GM21360 (cell line): ENCODE measurements at regions not wholly inside any gene's neighbourhood (a gene's known extent, or its start where the extent isn't known, plus 50 kb on each side); places are given as distances from the start of the nearest gene placed in this dataset.

Source experiments
- ATAC-seq: cut with Tn5 transposase; IDR thresholded peaks from one replicate; pipeline ENCODE4 v1.9.1; 2021; ENCODE audit warnings: mild to moderate bottlenecking, moderate library complexity; ENCODE audit not compliant: unreplicated experiment

DNA sequence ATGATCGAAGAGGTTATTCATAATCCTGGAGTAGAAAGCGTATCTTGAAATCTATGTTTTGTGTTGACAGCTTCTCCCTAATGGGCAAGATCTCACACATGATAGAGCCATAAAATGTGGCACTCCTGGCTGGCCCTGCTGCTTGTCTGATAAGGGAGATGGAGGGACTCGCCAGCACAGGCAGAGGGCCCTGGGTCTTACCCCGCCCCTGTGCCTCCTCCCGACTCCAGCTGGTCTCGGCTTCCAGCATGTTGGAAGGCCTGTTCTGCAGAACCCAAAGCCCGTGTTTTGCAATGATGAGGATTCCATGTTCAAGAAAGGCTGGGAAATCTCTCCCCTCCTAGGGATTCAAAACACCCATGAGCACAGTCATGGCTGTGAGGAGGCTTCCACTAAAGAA is 106.7 kb upstream of the SDK2 start:
- no peak for ATAC-seq

DNA sequence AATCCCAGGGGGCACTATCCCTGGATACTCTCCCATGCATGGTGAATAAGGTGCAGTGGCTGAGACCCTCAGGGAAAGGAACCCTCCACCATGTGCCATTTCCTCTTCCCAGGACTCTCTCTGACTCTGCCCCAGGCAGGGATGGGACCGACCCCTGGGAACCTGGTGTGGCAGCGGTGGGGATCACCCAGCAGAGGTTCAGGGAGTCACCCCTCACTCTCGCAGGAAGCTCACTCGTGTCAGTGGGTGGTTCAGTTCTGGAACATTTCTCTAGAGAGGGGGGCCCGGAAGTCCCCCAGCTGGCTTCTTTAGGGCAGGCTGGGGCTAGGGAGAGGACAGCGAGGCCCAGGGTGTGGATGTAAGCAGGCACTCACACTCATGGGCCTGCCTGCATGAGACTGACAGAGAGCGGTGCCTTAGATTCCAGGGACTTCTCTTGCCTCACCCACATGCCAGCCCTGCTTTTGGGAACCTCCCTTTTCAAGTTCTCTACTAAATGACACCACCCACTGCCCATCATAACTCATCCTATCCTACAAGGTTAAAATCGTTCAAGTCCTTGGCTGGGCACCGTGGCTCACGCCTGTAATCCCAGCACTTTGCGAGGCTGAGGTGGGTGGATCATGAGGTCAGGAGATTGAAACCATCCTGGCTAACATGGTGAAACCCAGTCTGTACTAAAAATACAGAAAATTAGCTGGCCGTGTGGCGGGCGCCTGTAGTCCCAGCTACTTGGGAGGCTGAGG is 109.7 kb upstream of the SDK2 start:
- ATAC-seq: no peak

DNA sequence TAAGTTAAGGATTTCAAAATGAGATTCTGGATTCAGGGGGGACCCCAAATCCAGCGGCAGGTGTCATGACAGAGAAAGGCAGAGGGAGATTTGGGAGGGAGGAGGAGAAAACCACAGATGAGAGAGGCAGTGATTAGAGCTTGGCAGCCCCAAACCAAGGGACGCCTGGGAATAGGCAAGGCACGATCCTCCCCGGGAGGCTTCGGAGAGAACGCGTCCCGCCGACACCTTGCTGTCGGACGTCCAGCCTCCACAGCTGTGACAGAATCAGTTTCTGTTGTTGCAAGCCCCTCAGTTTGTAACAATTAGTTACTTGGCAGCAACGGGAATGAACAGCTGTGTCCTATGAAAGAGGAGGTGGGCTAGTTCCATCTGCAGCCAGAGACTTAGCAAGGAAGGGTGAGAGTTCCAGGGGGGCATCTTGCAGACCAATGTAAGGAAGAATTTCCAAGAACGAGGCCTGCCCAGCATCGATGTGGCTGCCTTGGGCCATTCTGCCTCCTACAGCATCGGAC is 110.7 kb upstream of the SDK2 start:
- no peak for ATAC-seq

DNA sequence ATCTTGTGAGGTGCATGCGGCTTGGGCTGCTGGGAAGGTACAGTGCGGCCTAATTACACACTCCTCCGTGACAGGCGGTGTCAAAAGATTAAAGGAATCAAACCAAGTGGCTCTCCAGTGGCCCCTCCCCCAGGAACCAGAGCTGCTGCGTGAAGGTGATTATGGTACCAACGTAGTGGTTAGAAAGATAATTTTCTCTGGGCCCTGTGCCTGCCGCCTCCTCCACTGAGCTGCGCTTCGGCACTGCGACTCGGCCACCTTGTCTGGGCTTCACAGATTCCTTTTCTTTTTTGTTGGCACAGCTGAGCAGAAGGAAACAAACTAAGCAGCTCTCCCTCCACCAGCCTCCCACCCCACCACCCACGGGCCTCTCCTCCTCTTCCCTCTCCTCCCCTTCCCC is 113.2 kb upstream of the SDK2 start:
- ATAC-seq: no peak

DNA sequence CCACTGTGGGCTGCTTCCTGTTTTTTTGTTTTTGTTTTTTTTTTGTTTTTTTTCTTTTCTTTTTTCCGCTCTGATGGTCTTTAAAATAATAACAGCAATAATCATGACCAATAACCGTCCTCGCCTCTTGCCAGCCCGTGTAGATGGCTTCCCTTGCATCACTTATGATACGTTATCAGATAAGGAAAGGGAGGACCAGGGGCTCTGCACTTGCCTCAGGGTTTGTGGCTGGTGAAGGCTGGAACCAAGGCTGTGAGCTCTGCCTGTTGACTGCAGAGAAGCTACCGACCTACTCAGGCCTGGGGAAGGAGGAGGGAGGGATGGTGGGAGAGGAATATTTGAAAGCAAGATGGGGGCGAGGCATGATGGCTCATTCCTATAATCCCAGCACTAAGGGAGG is 114.0 kb upstream of the SDK2 start:
- ATAC-seq: no peak

DNA sequence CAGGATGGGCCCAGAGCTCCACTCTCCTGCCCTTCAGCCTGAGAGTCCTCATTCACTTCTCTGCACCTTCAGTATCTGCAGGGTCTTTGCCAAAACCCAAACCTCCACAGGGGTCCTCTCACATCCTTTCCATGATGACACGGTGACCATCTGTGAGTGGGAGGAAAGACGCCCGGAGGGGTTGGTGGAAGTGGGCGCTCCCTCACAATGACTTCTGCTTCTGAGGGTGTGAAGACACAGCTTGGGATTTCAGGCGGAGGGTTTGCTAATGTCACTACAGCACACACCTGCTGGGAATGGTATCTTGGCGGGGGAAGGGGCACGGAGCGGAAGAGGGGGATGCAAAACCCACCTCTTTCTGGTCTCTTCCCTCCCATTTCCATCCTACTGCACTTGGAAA is 115.1 kb upstream of the SDK2 start:
- ATAC-seq: no peak

DNA sequence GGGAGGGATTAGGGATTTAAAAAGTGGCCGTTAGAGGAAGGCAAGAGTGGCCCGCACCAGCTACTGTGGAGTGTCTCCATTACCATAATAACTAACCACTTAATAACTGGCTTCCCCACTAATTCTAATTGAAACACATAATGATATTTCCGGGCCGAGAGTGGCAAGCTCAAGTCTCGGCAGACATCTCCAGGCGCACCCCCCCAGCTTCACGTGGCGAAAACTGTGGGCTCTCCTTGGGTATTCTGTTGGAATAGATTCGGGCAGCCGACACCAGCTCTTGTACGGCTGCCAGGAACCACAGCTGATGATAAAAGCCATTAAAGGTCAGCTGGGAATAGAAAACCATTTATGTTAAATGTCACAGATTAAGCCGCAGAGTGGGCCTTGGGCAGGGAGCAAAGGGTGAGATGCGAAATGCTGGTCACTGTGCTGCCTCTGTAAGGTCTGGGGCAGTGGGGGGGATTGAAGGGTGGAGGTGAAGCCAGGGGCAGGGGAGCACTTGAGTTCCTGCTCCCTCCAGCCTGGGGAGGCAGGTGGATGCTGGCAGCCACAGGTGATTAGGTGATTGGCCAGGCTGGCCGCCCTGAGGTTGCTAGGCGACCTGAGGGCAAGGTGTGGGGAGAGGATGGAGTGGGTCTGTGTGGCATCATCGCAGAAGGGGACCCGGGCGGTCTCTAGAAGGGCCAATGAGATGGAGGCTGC is 115.6 kb upstream of the SDK2 start:
- ATAC-seq: no peak

DNA sequence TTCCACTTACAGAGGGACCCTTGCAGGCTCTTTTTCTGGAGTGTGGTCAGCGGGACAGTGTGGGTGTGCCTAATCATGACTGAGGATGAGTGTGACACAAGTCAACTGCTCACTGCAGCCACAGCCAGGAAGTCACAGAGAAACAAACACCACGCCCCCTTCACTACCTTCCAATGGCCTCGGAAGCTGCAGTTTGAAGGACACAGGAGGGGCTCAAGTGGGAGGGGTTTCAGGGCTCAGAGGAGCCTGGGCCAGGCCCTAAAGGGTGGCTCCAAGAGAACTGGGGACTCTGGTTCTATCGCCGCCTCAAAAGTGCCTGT is 116.2 kb upstream of the SDK2 start:
- no peak for ATAC-seq

DNA sequence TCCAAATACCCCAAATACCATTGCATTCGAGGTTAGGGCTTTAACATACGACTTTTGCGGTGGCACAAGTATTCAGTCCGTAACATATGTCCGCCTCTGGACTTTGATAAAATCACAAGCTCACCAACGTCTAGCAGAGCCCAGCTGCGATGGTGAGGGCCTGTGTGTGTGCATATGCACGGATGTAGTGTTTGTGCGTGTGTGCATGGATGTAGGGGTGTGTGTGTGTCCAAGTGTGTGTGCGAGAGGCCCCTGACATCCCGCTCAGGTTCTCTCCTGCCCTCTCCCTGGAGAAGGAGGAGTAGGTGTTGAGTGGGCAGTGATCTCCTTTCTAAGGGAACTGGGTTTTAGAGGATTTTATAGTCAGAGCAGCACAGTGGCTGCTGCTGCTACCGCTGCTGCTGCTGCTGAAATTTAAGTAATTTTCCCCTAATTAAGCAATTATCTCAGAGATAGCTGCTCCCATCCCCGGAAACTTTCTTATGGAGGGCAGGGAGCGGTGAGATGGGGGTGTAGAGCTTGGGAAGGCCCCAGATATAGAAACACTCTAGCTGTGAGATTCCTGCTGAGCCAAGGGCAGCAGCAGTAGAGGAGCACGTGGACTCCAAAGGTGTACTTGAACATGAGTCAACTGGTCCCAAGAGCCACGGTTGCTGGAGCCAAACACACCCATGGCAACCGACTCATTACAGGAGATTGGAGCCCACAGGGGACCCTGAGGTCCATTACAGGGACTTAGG is 121.7 kb upstream of the SDK2 start:
- no peak for ATAC-seq

DNA sequence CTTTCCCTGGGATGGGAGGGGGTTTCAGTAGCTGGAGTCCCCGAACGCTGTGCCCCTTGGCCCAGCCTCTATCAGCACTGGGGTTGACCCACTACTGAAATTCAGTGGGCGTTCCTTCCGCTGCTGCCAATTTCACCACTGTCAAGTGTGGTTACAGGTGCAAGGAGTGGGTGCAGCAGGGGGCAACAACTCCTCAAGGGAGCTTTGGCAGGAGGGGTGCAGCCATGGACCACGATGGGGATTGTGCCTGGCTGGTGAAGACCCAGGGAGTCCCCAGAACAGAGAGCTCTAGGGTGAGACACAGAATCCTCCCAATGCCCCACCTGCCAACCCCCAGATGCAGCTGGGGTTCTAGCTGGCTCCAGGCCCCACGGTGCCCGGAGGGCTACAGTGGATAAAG is 123.5 kb upstream of the SDK2 start:
- ATAC-seq: no peak

DNA sequence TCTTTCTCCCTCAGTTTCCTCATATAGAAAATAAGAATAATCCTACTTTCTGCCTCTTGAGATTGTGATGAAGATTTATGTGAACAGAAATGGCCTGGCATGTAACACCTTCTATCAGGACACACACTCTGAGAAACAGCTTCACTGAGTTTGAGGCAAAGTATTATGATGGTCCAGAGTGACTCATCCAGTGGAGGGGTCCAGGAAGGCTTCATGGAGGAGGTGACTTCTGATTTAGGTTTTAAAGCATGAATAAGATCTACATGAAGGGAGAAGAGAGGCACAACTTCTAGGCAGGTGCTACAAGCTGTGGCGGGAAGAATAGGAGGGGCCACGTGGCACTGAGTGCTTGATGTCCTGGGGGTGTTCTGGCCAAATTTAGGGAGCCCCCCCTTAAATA is 124.4 kb upstream of the SDK2 start:
- ATAC-seq: no peak

DNA sequence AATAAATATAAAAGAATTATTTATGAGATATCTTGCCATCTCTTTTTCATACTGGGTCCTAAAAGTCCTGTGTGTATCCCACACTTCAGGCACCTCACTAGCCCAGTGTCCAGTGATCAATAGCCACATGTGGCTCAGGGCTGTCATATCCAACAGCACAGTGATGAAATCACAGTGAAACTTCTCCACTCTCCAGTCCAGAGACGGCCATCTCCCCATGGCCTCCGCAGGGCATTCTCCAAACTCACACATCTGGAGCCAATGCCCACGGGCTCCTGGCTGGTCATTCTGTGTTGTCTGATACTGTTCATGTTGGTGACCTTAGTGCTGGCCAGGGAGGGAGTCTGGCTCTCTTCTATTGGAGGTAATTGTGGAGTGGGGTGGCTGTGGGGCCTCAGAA is 125.2 kb upstream of the SDK2 start:
- no peak for ATAC-seq

DNA sequence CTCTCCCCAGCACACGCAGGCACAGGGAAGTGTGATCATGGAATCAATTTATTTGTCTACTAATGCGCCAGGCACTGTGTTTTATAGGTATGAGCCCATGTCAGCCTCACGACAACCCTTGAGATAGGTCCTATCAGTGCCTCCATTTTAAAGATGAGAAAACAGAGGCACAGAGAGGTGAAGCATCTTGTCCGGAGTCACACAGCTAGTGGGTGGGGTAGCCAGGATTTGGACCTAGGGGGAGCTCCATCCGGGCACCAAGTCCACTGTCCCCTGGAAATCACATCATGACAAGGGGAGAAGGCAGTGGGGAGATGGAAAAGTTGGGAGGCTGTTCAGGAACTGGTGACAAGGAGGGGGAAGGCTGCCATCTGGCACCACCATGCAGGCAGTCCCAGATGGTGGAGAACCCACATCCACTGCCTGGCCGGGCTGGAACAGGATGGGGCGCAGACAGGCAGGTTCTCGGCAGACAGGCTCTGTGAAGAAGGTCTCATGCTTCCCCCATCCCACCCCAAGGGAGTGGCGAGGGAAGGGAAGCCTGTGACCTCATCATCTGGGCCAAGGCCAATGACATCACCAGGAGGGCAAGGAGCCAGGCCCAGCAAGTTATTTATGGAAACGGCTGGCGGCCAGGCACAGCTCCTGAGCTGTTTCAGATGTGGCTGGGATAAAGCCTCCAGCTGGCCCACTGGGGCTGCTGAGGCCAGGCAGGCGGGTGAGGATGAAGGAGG is 126.0 kb upstream of the SDK2 start:
- ATAC-seq: no peak

DNA sequence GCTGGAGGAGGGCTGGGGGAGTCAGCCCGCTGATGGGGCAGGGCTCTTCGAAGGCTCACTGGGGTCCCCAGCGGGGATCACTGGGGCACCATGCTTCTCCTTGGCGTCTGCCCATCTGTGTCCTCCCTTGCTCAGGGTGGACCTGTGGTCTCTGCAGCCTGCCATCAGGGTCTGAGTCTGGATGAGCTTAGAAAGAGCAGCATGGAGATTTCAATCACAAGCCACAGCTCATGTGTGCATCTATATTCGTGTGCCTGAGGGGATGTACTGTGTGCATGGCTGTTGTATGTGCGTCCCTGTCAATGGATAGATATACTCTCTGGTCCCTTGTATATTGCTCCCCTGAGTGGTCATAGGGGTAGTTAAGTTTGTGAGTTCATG is 126.6 kb upstream of the SDK2 start:
- ATAC-seq: no peak

DNA sequence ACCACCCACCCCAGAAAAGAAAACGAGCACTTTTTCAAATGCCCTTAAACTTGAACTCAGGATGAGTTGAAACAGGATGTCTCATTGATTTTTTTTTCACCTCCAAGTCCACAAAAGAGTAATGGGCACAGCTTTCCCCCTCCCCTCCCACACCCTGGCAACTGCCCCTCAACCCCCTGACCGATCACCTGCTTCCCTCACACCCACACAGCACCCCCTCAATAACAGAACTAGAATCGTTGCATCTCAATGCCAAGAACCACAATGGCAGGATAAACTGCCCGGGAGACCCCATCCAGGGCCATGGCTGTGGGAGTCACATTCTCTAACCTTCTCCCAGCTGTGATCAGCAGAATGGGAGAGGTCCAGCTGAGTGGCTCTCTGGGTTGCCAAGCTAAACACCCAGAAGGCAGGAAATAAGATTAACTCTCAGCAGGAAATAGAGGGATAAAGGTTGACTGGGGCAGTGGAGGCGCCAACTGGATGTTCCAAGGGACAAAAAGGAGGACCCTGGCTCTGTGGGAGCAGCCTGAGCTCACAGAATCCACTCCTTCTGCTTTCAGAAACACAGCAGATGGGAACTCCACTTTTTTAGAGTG is 128.0 kb upstream of the SDK2 start:
- no peak for ATAC-seq

DNA sequence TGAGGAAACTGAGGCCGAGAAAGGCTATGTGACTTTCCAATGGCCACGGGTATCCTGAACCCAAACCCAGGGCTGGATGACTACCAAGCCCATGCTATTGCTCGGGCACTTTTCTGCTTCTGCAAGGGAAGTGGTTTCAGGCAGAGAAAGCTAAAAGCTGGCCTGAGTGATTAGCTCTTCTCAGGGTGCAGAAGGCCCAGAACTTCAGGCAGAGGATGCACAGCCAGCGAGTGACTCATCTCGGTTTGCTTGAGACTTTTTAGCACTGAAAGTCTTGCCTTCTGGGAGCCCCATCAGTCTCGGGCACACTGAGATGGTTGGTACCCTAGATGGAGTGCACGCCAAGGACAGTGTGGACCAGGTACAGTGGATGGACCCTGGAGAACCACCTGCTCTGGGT is 129.5 kb upstream of the SDK2 start:
- ATAC-seq: no peak

DNA sequence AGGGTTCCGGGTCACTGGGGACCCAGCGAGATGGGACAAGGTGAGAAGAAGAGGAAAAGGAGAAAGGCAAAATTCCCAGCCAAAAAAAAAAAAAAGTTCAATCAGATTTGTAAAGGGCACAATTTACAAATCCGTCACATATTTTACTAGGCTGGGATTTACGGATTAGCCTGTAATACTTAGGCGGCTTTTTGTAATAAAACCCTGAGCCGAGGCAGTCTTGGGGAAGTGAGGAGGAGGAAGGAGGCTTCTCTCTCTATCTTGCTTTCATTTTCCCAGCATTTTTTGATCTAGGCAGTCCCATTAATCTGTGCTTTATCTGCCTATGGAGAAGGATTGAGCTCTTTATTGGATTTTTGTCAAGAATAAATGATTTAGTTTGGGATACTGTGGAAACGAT is 130.6 kb upstream of the SDK2 start:
- ATAC-seq: no peak

DNA sequence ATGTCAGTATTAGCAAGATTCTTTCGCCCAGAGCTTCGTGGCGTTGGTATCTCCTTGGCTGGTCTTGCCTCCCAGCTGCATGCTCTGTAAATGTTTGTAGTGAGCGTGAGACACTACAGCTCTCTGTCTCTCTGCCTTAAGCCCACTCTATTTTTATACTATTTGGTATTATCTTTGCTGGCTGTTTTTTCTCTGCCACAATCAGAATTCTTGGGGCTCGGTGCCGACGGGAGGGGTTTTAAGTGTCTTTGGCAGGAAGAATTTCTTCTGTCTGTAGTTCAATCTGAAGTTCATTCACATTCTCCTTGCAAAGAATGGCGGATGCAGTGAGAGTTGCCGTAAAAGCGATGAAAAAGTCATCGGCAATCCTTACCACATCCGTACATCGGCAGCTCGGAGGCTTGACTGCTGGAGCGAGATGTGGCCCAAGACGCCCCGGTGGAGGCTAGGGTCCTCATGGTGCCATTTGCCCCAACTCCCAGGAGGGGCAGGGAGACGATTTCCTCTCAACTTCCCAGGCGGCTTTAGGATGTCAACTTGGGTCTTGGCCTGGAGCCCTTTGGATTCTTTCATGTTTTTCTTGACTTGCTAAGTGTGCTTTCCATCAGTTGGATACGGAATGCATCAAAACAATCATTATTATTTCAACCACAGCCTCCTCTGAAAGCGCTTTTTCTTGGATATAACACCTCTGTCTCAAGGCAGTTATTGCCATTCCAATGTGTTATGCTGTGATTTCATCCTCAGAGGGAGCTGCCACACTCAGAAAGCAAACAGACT is 132.3 kb upstream of the SDK2 start:
- no peak for ATAC-seq

DNA sequence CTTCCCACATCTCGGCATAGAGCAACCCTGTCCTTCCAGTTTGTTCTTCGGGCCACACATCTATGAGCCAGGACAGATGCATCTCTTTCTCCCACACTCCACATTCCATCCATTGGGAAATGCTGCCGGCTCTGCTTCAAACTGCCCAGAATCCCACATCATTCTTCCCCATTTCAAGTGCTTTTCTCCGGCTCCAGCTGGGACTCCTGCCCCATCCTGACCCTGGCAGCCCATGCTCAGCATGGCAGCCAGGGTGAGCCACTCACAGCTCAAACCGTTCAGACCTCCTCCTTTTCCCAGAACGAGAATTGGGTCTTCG is 132.8 kb upstream of the SDK2 start:
- no peak for ATAC-seq

DNA sequence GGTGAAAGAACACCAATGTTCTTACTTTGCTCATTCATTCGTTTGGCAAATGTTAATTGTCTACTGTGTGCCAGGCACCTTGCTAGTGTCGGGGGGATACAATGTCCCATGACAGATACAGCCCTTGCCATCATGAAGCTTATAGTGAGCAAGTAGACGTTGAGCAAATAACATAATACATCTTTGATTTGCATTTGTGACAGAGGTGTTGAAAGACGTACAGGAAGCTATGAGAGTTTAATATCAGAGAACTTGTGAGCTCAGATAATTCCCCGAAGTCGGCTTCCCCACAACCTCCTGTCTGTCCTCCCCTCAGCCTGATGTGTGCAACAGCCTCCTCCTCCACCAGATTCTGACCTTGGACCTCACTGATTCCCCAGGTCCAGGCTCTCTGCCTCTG is 138.0 kb upstream of the SDK2 start:
- ATAC-seq: no peak
